ENCODE measurements at regions not wholly inside any gene's neighbourhood (a gene's known extent, or its start where the extent isn't known, plus 50 kb on each side); places are given as distances from the start of the nearest gene placed in this dataset.
"Not testable (repeated sequence)": the region's sequence is repeated elsewhere in the genome, so short reads cannot be mapped to it uniquely, and the experiment has no call there.

DNA sequence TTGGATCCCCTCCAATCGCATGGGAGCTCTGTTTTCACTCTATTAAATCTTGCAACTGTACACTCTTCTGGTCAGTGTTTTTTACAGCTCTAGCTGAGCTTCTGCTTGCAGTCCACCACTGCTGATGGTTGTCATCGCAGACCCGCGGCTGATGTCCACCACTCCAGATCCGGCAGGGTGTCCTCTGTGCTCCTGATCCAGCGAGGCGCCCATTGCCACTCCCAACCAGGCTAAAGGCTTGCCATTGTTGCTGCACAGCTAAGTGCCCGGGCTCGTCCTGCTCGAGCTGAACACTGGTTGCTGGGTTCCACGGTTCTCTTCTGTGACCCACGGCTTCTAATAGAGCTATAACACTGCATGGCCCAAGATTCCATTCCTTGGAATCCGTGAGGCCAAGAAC is 70.7 kb upstream of the NCAM2 start:
- TF ChIP-seq, protein P1, sequence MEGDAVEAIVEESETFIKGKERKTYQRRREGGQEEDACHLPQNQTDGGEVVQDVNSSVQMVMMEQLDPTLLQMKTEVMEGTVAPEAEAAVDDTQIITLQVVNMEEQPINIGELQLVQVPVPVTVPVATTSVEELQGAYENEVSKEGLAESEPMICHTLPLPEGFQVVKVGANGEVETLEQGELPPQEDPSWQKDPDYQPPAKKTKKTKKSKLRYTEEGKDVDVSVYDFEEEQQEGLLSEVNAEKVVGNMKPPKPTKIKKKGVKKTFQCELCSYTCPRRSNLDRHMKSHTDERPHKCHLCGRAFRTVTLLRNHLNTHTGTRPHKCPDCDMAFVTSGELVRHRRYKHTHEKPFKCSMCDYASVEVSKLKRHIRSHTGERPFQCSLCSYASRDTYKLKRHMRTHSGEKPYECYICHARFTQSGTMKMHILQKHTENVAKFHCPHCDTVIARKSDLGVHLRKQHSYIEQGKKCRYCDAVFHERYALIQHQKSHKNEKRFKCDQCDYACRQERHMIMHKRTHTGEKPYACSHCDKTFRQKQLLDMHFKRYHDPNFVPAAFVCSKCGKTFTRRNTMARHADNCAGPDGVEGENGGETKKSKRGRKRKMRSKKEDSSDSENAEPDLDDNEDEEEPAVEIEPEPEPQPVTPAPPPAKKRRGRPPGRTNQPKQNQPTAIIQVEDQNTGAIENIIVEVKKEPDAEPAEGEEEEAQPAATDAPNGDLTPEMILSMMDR (conservative IDR thresholded peaks at IDR 0.05; ENCODE audit: low read length): not testable (repeated sequence)
- TF ChIP-seq EZH2phosphoT487 (IDR thresholded peaks at IDR 0.05; ENCODE audit: borderline replicate concordance, low read depth, low read length): not testable (repeated sequence)

Data from OCI-LY7 (cell line).